Mesendoderm (in vitro differentiated cells): ENCODE measurements at regions not wholly inside any gene's neighbourhood (a gene's known extent, or its start where the extent isn't known, plus 50 kb on each side); places are given as distances from the start of the nearest gene placed in this dataset.
"Not testable (repeated sequence)": the region's sequence is repeated elsewhere in the genome, so short reads cannot be mapped to it uniquely, and the experiment has no call there.

Experiments
- DNase-seq: peaks from one replicate; pipeline ENCODE4 v3.0.0; 2013
- H2AK5ac ChIP-seq: 2 replicates; pipeline ENCODE4 v1.6.1; 2013; ENCODE audit warnings: low read length, inconsistent platforms
- H2BK120ac ChIP-seq: 2 replicates; pipeline ENCODE4 v1.6.1; 2013; ENCODE audit warnings: low read depth, mild to moderate bottlenecking, low read length, moderate library complexity, mixed read lengths
- H2BK15ac ChIP-seq: replicated peaks from 2 replicates; pipeline ENCODE4 v1.6.1; 2013; ENCODE audit warnings: low read depth, mild to moderate bottlenecking, moderate library complexity
- H2BK5ac ChIP-seq: 2 replicates; pipeline ENCODE4 v1.6.1; 2013; ENCODE audit warnings: low read length, inconsistent platforms
- H3K18ac ChIP-seq: 2 replicates; pipeline ENCODE4 v1.6.1; 2013; ENCODE audit warnings: mild to moderate bottlenecking, low read length, mixed read lengths
- H3K23ac ChIP-seq: one replicate; pipeline ENCODE4 v1.6.1; 2013; ENCODE audit warnings: low read length
- H3K27ac ChIP-seq: 2 replicates; pipeline ENCODE4 v1.5.1; 2013; ENCODE audit warnings: low read depth, mild to moderate bottlenecking, inconsistent platforms, low read length, moderate library complexity
- H3K27me3 ChIP-seq: 2 replicates; pipeline ENCODE4 v1.6.1; 2013; ENCODE audit warnings: low read length, control low read depth, mild to moderate bottlenecking, inconsistent platforms; ENCODE audit not compliant: insufficient read depth, poor library complexity
- H3K36me3 ChIP-seq: 2 replicates; pipeline ENCODE4 v1.6.1; 2013; ENCODE audit warnings: low read length, inconsistent platforms; ENCODE audit not compliant: control insufficient read depth, insufficient read depth
- H3K4ac ChIP-seq: one replicate; pipeline ENCODE4 v1.6.1; 2013; ENCODE audit warnings: low read depth, mild to moderate bottlenecking, low read length, moderate library complexity
- H3K4me1 ChIP-seq: 2 replicates; pipeline ENCODE4 v1.6.1; 2013; ENCODE audit warnings: low read depth, low read length, inconsistent platforms; ENCODE audit not compliant: control insufficient read depth
- H3K4me2 ChIP-seq: 2 replicates; pipeline ENCODE4 v1.6.1; 2013; ENCODE audit warnings: low read length
- H3K4me3 ChIP-seq: 2 replicates; pipeline ENCODE4 v1.5.1; 2013; ENCODE audit warnings: mild to moderate bottlenecking, low read length
- H3K56ac ChIP-seq: one replicate; pipeline ENCODE4 v1.6.1; 2013; ENCODE audit warnings: low read length
- H3K79me1 ChIP-seq: 2 replicates; pipeline ENCODE4 v1.6.1; 2013; ENCODE audit warnings: low read length, inconsistent platforms
- H3K79me2 ChIP-seq: 2 replicates; pipeline ENCODE4 v1.6.1; 2013; ENCODE audit warnings: mild to moderate bottlenecking, low read length; ENCODE audit not compliant: control insufficient read depth, insufficient read depth
- H3K9ac ChIP-seq: 2 replicates; pipeline ENCODE4 v1.6.1; 2013; ENCODE audit warnings: low read length, inconsistent platforms
- H4K5ac ChIP-seq: one replicate; pipeline ENCODE4 v1.6.1; 2013; ENCODE audit warnings: low read length
- H4K8ac ChIP-seq: one replicate; pipeline ENCODE4 v1.6.1; 2013; ENCODE audit warnings: low read depth, mild to moderate bottlenecking, control low read depth, low read length, moderate library complexity
- WGBS: extraction: QIAGEN DNeasy Blood & Tissue Kit; methylation state at CpG from one replicate; pipeline ENCODE4 v1.1.7; 2013; ENCODE audit warnings: low lambda C conversion rate, missing lambda C conversion rate; ENCODE audit not compliant: insufficient coverage; ENCODE audit errors: extremely low coverage; 5-methylcytosine and 5-hydroxymethylcytosine counted together

GRCh38 chr20:48521121-48521520 is 306.7 kb downstream of the PREX1 start:
- Histone ChIP-seq H3K4me2 (no peak overlapping the region), H2AK5ac (no peak overlapping the region), H2BK5ac (no peak overlapping the region), H3K79me2 (no peaks in the 10 kb centered on the region), H3K4ac (no peak overlapping the region), H3K36me3 (no peaks in the 10 kb centered on the region), H3K9ac (no peak overlapping the region), H3K79me1 (no peaks in the 10 kb centered on the region), H3K27ac (no peak overlapping the region), H4K8ac (no peak overlapping the region), H3K4me3 (no peak overlapping the region), H3K18ac (no peak overlapping the region), H3K23ac (no peak overlapping the region), H3K56ac (no peak overlapping the region), H3K4me1 (no peaks in the 10 kb centered on the region), H2BK120ac (no peak overlapping the region), H4K5ac (no peak overlapping the region), H3K27me3 (no peaks in the 10 kb centered on the region), H2BK15ac (no peak overlapping the region)
- DNase-seq: no peak
- no CpG with 5 or more reads among the region's 5 CpGs for WGBS

DNA sequence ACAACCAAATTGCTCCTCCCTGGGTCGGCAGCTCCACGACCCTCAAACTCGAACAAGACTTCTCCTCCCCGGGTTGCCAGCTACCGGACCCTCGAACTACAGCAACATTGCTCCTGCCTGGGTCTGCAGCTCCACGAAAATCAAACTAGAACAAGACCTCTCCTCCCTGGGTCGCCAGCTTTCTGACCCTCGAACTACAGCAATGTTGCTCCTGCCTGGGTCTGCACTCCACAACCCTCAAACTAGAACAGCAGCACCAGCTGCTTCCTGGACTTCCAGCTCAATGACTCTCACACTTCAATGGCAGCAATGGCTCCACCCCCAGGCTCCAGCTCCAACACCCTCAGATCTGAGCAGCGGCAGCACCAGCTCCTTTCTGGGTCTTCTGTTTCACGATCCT is 311.6 kb downstream of the PREX1 start:
- peak; percentile 15 for DNase-seq
- H3K23ac ChIP-seq, H3K36me3 ChIP-seq, H3K4me1 ChIP-seq, H4K5ac ChIP-seq, H3K79me2 ChIP-seq, H3K79me1 ChIP-seq, H3K56ac ChIP-seq, H2BK120ac ChIP-seq, H2AK5ac ChIP-seq, H3K9ac ChIP-seq, H2BK5ac ChIP-seq, H3K4me3 ChIP-seq, H3K18ac ChIP-seq, H3K27ac ChIP-seq, H2BK15ac ChIP-seq, H4K8ac ChIP-seq, H3K4me2 ChIP-seq, H3K4ac ChIP-seq, H3K27me3 ChIP-seq: not testable (repeated sequence)
- no CpG with 5 or more reads among the region's 11 CpGs for WGBS

- H3K27ac ChIP-seq, H3K4ac ChIP-seq: not testable (repeated sequence)
- WGBS: no CpG with 5 or more reads among the region's 12 CpGs
These were observed 313.2 kb downstream of the PREX1 start for GRCh38 chr20:48514577-48514976.

GRCh38 chr20:48512539-48512938 is 315.3 kb downstream of the PREX1 start:
- H3K18ac ChIP-seq, H3K27me3 ChIP-seq, H3K36me3 ChIP-seq, H3K27ac ChIP-seq, H2BK15ac ChIP-seq, H3K4me3 ChIP-seq, DNase-seq, H2BK120ac ChIP-seq, H3K56ac ChIP-seq, H3K23ac ChIP-seq, H3K4ac ChIP-seq, H3K4me1 ChIP-seq, H3K79me2 ChIP-seq, H4K5ac ChIP-seq, H4K8ac ChIP-seq, H3K79me1 ChIP-seq, H2AK5ac ChIP-seq, H2BK5ac ChIP-seq, H3K4me2 ChIP-seq, H3K9ac ChIP-seq: not testable (repeated sequence)
- WGBS: no CpG with 5 or more reads among the region's 16 CpGs

More at GRCh38 chr20:48514577-48514976, 313.2 kb downstream of the PREX1 start:
- not testable (repeated sequence) for H3K23ac ChIP-seq, H3K18ac ChIP-seq, H3K4me2 ChIP-seq, DNase-seq, H3K9ac ChIP-seq, H2BK15ac ChIP-seq, H4K8ac ChIP-seq, H2BK120ac ChIP-seq, H2BK5ac ChIP-seq, H4K5ac ChIP-seq, H3K79me2 ChIP-seq, H3K56ac ChIP-seq, H3K36me3 ChIP-seq, H2AK5ac ChIP-seq, H3K4me1 ChIP-seq, H3K27me3 ChIP-seq, H3K4me3 ChIP-seq, H3K79me1 ChIP-seq

DNA sequence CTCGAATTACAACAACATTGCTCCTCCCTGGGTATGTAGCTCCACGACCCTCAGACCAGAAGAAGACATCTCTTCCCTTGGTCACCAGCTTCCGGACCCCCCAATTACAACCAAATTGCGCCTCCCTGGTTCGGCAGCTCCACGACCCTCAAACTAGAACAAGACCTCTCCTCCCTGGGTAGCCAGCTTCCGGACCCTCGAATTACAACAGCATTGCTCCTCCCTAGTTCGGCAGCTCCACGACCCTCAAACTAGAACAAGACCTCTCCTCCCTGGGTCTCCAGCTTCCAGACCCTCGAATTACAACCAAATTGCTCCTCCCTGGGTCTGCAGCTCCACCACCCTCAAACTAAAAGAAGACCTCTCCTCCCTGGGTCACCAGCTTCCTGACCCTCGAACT is 322.7 kb downstream of the PREX1 start:
- not testable (repeated sequence) for H4K8ac ChIP-seq, H2BK15ac ChIP-seq, H3K79me1 ChIP-seq, H2BK5ac ChIP-seq, H2AK5ac ChIP-seq, H3K4ac ChIP-seq, DNase-seq, H3K27me3 ChIP-seq, H3K23ac ChIP-seq, H3K9ac ChIP-seq, H4K5ac ChIP-seq, H3K18ac ChIP-seq, H2BK120ac ChIP-seq, H3K36me3 ChIP-seq, H3K4me3 ChIP-seq, H3K4me2 ChIP-seq, H3K4me1 ChIP-seq, H3K56ac ChIP-seq, H3K27ac ChIP-seq, H3K79me2 ChIP-seq
- WGBS: no CpG with 5 or more reads among the region's 12 CpGs

- H3K23ac ChIP-seq: no peak overlapping the region
- H3K4ac ChIP-seq: no peak overlapping the region
- no peak overlapping the region for H3K18ac ChIP-seq
- H3K79me2 ChIP-seq: no peaks in the 10 kb centered on the region
- no peak overlapping the region for H2BK120ac ChIP-seq
- no peaks in the 10 kb centered on the region for H3K79me1 ChIP-seq
- no peak overlapping the region for H2BK5ac ChIP-seq
- no peak overlapping the region for H2AK5ac ChIP-seq
- no peak overlapping the region for H3K9ac ChIP-seq
- no peak overlapping the region for H4K8ac ChIP-seq
- no peak overlapping the region for H4K5ac ChIP-seq
- H2BK15ac ChIP-seq: no peak overlapping the region
- H3K56ac ChIP-seq: no peak overlapping the region
- no peak overlapping the region for H3K4me2 ChIP-seq
- no peaks in the 10 kb centered on the region for H3K4me1 ChIP-seq
- no peak overlapping the region for H3K27ac ChIP-seq
- H3K4me3 ChIP-seq: no peak overlapping the region
- no peaks in the 10 kb centered on the region for H3K27me3 ChIP-seq
- no peak for DNase-seq
- no peaks in the 10 kb centered on the region for H3K36me3 ChIP-seq
- WGBS: no CpG with 5 or more reads among the region's 14 CpGs
These were observed 324.5 kb downstream of the PREX1 start for GRCh38 chr20:48503166-48503815.
